ENCODE measurements at regions not wholly inside any gene's neighbourhood (a gene's known extent, or its start where the extent isn't known, plus 50 kb on each side); places are given as distances from the start of the nearest gene placed in this dataset.

DNA sequence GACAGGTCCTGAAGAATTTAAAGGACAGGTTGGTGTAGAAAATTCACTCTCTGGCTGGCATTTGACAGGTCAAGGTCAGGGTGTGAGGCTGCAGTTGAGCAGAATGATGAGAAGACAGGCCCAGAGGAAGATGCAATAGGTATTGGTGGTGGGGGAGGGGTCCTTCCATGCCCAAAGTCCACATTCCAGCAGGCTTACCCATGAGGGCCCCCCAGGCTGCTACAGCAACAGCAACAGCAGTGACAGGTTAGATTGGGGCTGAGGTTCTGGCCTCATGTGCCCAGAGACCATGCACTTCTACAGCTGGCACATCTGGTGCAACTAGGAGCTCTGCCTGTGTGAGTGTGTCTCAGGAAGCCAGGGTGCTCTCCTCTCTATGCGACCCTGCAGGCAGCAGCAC lies 223.5 kb upstream of the GHITM start:
- no peak for DNase-seq

DNA sequence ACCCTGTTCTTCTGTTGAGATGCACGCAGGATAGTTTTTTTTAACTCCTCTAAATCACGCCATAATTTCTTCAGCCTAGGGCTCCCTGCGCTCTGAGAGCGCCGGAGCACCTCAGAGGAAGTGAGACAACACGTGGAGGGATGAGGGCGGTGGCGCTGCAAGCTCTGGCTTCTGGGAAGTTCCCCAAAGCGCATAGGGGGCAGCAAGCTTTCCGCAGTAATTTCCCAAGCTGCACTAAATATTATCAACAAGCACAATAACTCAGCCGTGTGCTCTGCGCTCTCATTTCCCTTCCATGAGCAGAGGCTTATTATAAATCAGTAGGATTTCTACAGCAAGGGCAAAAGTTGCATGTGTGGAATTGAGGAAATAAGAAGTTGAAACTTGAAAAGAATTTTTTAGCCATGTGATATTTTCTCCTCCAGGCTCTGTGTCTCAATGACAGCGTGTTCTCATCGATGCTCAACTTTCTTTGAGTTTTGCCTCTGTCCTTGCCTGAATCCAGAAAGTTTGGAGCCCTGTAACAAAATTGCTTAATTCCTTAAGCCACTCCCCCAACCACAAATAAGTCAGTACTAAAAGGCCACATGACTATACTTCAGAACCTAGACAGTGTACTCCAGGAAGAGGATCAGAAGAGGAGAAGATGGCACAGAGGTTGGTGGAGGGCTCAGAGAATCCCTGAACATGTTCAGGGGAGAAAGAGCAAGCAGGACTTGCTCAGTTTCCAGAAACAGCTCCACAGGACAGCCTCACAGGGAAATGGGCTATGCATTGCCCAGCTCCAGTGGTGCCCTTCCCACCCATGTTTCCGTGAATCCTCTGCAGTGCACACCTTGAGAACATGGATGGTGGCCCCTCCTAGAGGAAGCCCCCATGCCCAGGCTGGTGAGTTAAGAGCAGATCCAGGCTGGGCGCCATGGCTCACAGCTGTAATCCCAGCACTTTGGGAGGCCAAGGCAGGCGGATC lies 221.5 kb upstream of the GHITM start:
- DNase-seq = no peak

DNA sequence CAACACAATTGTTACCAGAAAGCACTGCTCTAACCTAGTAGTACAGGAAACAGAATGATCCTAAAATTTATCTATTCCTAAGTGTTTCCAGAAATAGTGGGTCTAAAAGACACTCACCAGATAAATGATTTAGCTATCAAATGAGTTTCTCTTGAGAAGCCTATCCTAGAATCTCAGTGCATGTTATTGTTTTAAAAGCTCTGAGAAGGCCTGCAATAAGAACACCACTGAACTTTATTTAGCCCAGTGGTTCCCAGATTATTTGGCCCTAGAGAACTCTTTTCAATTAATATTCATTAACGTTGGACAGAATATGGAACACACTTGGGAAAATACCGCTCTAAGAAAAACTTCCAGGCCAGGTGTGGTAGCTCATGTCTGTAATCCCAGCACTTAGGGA lies 220.1 kb upstream of the GHITM start:
- DNase-seq = no peak

DNA sequence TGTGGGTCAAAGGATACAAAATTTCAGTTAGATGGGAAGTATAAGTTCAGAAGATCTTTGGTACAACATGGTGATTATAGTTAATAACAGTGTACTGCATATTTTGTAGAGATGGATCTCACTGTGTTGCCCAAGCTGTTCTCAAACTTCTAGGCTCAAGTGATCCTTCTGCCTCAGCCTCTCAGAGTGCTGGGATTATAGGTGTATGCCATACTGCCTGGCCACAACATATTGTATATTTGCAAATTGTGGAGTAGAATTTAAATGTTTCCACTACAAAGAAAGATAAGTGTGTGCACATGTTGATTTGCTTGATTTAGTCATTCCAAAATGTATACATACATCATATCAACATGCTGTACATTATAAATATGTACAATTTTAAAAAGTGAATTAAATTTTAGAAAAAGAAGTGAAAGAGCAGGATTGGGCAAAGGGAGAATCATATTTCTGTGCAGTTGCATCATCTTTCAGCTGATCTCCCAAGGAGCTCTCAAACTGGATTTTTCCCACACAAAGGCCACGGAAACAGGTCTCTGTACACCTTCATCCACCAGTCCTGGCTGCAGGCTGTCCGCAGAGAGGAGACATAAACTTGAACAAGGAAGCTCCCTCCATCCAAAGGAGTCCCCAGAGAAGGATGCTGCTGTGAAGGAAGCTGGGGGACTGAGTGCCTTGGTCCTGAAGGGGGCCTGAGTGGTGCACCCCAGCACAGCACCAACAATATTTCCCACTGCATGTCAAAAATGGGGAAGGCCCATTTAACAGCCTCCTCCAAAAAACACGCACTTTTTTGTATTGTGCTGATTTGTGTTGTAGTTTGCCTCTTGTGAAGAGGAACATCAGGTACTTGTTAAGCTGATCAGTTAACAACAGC lies 217.1 kb upstream of the GHITM start:
- DNase-seq = no peak

DNA sequence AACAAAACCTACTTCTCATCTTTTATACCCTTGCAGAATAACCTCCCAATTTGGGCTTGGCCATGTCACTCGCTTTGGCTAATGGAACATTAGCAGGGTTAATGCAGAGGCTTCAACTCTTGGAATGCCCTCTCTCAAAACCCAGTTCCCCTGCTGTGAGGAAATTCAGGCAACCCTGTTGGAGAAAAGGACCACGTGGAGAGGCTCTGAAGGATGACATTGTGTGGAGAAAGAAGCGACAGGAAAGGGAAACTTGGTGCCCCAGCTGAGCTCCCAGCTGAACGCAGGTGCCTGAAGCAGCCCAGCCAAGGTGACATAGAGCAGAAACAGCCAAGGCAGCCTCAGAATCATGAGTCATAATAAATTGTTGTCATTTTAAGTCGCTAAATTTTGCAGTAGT lies 214.2 kb upstream of the GHITM start:
- no peak for DNase-seq

DNA sequence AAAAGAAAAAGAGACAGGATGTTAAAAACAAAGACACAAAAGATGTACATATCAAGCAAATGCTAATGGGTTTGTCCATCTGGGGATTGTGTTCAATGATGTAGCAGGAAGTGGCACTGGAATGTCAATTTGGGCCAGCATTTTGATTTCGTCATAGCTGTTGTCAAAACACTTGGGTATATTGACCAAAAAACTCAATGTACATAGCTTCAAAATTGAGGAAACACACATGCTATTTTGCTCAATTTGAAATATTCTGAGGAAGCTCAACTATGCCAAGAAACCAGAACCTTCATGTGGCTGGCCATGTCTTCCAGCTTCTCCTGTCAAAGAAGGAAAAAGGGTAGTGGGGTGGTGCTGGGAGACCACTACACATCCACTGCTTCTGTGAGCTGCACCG lies 212.7 kb upstream of the GHITM start:
- DNase-seq = no peak

DNA sequence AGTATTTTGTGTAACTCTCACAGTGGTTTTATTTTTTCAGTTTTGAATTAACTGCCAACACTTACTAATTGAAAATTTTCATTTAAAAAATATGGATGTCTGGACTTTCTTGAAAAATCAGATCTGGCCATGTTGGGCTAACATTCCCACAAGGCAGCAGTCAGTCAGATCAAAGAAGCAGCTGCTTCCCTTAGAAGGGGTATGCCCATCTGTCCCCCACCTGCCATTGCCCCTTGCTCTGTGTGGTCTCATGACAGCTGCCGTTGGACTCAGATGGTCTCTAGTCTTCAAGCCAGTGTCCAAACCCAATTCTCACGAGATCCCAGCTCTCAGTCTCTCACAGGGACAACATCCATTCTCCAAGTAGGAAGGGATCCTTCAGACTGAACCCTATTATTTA lies 212.1 kb upstream of the GHITM start:
- no peak for DNase-seq

DNA sequence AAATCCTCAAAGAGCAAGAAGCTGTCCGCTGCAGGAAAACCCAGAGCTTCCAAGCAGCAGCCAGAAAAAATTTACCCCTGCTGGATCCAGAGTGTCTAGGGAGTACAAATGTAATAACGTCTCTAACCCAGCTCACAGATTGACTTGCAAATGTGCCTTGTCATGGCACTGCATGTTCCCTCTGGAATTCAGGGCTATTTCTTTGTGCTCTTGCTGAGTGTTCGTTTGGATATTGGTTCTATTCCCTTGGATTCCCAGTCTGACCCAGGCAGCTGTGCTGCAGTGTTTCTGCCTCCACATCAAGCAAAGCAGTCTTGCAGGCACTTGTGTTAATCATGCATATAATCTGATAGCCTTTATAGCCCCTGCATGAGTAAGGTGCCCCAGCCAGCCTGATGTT lies 209.9 kb upstream of the GHITM start:
- no peak for DNase-seq

DNA sequence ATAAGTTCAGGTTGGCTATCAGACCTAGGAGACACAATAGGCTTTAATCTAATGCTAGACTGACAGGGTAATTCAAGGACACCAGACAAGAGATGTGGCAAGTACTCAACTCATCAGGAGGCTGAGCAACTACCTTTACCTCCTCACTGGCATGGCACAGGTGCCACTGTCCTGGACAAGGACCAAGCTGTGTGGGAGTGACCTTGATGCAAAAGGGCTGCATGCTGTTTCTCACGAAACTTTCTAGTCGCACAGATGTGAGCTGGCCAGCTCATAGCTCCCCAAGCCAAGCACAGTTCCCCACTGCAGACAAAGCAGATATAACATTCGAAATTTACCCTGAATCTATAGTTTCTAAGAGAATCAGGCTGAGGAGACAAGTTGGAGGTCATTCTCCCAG lies 207.6 kb upstream of the GHITM start:
- DNase-seq = no peak

DNA sequence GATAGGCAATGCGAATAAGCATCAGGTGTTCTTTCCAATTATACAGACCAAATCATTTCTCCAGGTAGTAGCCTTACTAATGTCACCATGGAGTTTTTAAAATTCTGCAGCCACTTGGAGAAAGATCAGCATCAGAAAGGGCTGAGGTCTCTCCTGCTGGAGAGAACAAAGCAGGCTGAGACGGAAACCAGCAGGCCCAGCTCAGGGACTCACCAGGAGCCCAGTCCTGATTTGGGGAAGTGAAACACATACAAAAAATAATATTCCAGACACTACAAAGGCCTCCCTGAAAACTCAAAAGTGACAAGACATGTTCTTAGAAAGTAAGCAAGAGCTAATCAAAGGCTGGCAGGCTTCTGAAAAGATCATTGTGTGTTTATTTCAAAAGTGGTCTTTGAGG lies 207.1 kb upstream of the GHITM start:
- no peak for DNase-seq

DNA sequence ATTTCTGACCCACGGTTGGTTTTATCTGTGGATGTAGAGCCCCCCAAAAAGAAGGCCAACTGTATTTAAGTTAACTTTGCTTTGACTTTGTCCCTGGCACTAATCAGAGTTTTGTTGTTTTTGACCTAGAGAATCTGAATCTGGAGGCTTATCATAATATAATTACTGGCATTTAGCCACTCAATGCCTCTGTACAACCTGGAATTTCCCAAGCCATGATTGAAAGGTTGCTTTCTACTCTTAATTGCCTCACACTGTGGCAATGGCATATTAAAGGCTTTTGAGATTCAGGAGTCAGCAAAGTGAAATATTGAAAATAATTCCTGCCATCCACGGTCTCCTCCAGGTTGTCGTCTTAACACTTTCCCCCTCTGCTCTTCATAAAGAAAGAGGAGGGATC lies 205.2 kb upstream of the GHITM start:
- no peak for DNase-seq

DNA sequence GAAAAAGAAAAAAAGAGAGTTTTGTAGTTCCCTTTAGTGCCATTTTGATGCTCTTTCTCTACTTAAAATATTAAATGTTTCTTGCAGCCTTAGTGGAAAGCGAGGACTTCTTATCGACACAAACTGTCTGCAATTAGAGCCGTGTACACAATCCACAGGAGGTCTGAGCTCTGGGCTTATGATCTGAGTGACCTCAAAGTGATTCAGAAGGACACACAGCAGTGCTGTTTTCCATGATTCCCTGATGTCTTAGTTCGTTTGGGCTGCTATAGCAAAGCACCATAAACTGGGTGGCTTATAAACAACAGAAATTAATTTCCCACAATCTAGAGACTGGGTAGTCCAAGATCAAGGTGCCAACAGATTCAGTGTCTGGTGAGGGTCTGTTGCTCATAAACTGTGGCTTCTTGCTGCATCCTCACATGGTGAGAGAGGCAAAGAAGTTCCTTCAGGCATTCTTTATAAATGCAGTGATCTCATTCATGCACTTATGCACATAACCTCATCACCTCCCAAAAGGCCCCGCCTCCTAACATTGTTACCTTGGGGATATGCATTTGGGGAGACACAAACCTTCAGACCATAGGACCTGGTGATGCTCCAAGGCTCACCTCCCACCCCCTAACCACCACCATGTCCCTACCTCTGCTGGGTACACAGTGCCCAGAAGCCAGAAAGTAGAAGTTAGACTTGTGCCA lies 204.5 kb upstream of the GHITM start:
- no peak for DNase-seq

DNA sequence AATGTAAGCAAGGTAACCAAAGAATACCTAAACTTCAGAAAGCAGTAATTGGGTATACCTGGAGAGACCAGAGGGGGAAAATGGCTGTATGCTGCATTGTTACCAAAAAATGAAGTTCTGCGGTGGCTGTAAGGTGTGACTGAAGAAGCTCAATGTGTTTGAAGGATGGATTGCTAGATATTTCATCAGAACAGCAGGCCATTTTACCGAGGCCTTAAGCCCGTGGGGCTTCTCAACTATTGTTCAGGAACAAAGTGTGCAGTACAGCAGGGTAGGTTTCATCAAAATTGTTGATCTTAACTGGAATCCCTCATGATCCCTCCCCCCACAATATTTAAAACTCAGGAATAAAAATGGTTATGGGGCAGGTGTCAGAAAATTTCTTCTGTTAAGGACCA lies 204.0 kb upstream of the GHITM start:
- DNase-seq = no peak

DNA sequence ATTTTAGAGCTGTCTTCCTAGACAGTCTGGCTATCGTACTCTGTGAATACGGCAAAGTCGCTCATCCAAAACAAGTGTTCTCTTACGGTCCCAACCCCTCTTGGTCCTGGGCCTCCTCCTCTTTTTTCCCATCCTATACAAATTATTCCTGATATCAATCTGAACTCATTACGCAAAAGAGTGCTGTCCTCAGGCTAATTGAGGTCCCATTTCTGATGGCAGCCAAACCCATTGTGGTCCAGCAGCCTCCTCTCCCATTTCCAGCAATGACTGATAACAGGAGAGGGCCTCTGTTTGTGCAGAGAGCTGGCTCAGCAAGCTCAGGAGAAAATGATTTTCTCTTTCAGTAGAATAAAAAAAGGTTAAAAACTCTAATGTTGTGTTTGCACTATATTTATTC lies 203.4 kb upstream of the GHITM start:
- no peak for DNase-seq

DNA sequence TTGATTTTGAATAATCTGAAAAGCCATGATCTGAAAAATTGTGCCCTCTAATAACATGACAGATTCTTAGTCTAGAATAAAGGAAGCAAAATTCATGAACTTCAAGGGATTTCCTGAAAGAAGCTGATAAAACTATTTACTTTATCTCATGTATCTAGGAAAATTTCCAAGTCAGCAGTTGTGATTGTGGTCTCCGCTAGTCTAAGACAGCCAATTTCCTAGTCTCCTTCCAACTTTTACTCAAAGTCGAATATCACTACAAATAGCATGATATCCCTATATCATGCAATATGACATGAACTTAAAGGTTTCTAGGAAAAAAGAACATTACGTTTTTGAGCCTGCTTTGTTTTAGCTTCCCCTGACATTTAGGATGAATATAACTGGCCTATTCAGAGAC lies 202.1 kb upstream of the GHITM start:
- DNase-seq = no peak

DNA sequence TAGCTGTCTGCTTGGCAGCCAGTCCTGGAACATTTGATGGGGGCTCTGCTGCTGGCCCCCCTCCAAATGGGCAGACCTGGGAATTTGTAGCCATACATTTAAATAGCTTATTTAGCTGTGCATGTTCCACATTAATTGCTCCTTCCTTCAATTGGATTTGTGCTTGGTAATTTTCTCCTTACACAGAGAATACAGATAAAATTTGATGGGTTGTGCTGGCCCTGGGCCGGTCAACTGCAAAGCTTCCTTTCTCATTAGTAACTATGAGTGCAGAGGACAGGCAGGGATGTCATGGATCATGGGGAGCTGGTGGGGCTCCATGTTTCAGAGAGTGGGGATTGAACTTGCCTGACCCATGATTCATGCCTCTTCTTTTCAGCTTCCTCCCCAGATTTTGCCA lies 201.5 kb upstream of the GHITM start:
- DNase-seq = no peak

DNA sequence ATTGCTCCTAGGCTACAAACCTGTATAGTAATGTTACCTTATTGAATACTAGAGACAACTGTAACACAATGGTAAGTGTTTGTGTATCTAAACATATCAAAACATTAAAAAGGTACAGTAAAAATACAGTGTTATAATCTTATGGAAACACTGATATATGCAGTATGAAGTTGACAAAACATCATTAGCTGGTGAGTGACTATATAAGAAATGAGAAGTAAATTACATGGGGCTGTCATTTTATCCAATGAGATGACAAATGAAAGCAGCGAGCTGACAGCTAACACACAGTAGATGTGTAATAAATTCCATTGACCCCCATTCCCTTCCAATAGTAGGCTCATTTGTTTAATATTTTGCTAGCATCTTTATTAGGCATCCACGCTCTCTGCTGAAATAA lies 198.1 kb upstream of the GHITM start:
- DNase-seq = no peak

DNA sequence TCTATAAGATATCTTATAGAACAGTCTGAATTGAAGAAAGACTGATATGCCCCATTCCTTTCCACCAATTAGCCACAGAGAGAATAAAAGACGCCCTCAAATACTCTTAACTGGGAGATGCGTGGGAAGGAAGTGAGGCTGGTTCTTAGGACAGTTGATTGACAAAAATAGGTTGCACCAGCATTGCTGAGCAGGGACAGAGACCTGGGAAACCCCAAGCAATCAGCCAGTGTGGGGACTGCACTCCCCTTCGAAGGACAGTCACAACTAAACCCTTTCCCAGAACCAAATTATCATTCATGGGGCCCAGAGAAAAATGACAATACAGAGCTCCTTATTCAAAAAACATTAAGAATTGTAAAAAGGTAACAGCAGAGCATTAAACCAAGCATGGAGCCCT lies 196.9 kb upstream of the GHITM start:
- DNase-seq = no peak

DNA sequence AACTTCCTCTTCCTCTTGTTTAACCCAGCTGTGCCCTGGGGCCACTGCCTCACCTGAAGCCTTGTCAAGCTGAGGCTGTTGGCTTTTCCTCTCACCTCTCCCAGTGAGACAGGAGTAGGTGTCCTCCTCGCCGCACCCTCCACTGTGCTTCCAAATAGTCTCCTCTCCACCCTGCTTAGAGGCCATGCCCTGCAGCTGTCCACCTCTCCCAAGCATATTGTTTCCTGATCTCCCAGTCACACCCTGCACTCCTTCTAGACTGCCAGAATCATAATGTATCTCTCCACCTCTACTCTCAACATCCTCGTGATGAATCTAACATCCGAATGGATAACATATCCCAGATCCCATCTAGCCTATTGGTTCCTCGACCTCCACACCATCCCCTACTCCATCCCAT lies 196.3 kb upstream of the GHITM start:
- DNase-seq = no peak

DNA sequence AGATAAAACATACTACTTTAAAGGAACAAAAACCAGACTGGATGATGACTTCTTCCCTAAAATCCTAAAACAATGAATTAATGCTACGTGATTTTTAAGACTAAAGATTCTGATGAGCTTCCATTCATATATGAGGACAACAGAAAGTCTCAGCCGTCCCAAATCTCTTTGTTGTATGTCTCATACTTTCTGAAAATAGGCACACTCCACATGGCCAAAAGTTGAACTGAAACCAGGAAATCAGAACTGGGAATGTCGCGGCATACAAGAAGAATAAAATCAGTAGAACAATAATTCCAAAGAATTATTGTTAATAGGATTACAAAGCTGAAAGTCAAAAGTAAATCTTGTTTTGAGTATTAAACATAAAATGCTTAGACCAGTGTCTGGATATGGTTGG lies 195.4 kb upstream of the GHITM start:
- no peak for DNase-seq

DNA sequence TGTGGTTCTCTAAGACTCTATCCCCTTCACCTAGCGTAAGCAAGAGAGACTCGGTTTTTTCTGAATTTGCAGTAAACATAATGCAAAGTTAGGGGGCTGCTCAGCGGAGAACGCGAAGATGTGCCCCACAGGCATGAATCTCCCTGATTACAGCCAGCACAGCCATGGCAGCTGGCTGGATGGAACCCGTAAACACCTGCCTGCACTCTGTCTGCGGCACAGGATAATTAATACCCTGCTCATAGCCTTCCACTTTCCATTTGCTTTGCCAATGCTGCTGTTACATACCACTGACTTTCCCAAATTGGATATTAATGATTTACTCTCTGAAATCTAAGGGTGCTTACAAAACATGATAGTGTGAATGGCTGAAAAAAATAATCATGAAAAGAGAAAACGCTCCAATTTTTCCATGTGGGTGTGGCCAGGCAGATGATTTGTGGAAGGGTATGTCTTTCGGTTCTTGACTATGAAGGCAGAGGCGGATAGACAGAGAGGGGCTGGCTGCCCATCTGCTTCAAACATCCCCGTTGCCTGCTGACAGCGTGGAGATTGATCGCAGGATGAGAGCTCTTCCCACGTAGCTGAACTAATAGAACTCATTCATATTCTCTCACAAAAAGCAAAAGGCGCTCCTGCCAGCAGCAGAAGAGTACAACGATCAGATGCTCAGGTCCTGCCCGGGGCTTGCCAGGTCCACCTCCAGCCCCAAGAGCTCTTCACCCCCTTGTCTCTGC lies 193.2 kb upstream of the GHITM start:
- DNase-seq = no peak

DNA sequence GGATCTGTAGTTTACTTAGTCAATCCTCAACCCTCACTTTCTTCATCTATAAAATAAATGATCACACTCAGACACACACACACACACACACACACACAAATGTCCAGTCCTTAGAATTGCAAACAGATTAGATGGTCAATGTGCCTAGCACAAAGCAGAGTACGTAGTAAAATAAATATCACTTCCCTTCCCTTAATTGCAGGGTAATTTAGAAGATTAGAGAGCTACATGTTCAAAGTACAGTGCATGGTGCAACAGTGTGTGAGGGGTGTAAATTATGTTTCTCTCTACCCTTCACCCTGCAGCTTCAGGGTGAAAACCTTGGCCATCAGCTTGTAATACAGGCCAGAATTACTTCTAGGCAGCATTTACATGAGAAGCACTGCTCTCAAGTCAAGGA lies 187.0 kb upstream of the GHITM start:
- DNase-seq = no peak

DNA sequence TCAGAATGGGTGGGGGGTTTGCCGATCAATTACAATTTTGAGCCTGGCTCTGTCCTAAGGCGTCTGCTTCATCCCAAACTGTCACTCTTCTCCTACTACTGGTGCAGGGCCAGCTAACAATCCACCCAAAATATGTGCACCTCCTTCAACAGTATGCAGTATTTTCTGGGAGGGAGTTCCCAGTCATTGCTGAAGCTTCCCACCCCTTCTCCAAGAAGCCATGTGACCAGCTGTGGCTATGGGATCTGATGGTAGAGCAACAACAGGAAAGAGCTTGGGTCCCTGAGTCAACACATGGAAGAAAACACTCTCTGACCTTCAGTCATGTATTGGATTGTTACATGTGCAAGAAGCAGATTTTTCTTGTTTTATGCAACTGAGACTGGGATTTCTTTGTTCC lies 185.7 kb upstream of the GHITM start:
- no peak for DNase-seq

Measured in NCI-H1048 (cell line).